ENCODE measurements at regions not wholly inside any gene's neighbourhood (a gene's known extent, or its start where the extent isn't known, plus 50 kb on each side); places are given as distances from the start of the nearest gene placed in this dataset.
"Not testable (repeated sequence)": the region's sequence is repeated elsewhere in the genome, so short reads cannot be mapped to it uniquely, and the experiment has no call there.

DNA sequence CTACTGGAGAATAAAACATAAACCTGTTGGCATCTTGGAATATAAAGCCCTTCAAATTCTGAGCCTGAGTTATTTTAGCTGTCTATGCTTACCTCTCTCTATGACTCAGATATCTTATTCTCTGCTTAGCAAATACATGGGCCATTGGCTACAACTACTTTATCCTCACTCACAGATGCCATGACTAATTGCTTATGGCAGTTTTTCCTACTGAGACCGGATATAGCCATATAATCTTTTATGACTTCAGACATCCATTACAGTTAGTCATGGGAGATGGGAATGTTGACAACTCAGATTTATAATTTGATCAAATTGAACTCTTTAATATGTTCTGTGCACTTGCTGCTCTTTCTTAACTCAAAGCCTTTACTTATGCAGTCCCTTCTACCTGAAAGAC lies 502.4 kb upstream of the ATP2B1 start:
- no peak for DNase-seq (ENCODE audit: low read depth in 2 of 2)

DNA sequence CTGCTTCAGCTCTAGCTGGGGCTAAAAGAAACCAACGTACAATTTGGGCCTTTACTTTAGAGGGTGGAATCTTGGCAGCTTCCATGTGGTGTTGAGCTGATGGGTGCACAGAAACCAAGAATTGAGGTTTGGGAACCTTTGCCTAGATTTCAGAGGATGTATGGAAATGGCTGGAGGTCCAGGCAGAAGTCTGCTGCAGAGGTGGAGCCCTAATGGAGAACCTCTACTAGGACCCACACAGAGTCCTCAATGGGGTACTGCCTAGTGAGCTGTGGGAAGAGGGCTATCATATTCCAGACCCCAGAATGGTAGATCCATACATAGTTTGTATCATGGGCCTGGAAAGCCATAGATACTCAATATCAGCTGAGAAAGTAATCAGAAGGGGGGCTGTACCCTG lies 500.4 kb upstream of the ATP2B1 start:
- DNase-seq (ENCODE audit: low read depth in 2 of 2), result no peak

DNA sequence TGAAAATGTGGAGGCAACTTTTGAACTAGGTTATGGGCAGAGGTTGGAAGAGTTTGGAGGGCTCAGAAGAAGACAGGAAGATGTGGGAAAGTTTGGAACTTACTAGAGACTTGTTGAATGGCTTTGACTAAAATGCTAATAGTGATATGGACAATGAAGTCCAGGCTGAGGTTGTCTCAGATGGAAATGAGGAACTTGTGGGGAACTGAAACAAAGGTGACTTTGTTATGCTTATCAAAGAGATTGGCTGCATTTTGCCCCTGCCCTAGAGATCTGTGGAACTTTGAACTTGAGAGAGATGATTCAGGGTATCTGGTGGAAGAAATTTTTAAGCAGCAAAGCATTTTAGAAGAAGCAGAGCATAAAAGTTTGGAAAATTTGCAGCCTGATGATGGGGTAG lies 499.7 kb upstream of the ATP2B1 start:
- DNase-seq (ENCODE audit: low read depth in 2 of 2), result not testable (repeated sequence)

DNA sequence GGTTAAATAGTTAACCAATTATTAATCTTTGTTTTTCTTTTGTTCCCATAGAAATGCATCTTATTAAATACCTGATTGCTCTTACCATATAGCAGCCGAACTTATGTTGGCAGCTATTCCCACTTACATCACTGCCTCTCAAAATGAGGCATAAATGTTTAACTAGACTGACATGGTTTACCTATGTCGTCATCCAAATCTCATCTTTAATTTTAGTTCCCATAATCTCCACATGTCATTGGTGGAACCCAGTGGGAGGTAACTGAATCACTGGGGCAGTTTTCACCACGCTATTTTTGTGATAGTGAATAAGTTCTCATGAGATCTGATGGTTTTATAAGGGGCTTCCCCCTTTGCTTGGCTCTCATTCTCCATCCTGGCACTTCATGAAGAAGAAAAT lies 499.2 kb upstream of the ATP2B1 start:
- DNase-seq (ENCODE audit: low read depth in 2 of 2), result no peak

DNA sequence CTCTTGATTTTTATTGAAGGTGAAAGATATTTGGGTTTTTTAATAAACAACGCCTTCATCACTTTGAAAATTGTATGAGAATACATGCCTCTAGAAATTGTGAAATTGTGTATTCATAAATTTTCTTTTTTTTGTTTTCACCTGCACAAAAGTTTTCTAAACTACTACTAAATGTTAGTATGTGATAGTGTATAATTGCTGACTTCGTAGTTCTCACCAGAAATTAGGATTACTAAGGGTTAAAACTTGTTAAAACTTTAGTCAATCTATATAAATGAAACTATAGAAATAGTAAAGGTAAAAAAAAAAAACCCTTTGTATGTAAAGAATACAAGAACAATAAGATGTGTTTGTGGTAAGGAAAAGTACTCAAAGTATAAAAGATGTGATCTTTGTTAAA lies 496.5 kb upstream of the ATP2B1 start:
- no peak for DNase-seq (ENCODE audit: low read depth in 2 of 2)

DNA sequence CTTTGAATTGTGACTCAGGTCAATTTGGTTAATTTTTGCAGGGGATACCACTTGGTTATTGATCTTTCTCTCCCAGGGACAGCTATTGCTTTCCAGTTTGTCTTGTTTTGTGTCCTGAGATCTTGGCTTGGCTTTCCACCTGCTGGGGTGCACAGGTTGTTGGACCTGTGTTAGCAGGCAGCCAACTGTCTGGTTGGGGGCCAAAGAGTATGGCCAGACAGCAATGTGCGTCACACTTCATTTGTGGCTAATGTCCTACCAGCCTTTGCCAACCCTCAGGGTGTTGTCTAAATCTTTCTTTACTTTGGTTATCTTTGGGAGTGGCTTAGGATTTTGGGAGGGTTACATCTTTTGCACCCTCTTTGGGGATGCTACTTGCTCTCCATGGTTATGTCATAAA lies 494.9 kb upstream of the ATP2B1 start:
- DNase-seq (ENCODE audit: low read depth in 2 of 2), result no peak

DNA sequence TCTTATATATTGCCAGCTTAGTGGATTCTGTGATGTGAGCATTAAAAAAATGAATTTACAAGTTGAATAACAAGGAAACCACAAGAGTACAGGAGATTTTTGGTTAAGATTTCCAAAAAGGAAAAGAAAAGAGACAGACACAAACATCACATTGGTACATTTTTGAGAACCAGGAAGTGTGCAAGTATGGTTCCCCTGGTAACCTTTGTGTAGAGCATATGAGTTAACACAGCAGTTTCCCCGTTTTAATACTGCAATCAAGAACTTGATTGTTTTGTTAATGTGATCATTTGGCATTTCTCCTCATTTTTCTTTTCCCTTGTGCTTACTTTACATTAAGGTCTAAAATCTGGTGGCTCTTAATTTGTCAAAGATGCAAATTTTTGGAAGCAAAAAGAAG lies 490.4 kb upstream of the ATP2B1 start:
- DNase-seq (ENCODE audit: low read depth in 2 of 2), result no peak

DNA sequence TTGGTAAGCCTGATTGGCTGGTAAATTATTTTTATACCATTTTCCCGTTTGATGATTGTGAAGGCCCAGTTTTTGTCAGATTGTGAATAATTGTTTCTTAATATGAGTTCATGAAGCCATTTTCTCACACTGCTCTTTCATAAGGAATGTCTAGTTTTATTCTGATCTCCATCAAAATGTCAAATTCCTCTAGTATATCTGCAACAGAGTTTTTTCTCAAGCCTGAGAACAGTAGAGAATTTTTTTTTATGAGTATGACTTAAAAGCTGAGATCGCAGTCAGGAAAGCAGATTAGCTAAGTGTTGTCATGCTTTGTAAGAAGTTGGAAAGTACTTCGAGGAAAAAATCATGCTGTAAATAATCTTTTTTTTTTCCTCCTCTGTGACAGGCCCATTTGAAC lies 484.9 kb upstream of the ATP2B1 start:
- DNase-seq (ENCODE audit: low read depth in 2 of 2), result no peak

DNA sequence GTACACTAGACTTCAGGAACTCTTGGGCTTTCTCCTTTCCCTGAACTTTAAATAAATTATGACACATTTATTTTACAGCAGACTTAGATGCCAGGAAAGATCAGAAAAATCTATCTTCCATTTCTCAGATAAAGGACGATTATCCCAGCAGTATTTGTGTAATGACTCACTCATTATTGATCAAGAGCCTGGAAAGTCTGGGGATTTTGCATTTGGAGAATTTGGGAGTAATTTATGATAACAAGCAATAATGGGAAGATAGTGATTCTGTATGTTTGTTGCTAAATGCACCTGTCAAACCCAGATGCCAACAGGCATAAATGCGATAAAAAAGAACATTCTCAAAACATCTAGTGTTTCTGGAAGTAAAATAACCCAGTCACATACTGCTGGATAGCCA lies 480.2 kb upstream of the ATP2B1 start:
- no peak for DNase-seq (ENCODE audit: low read depth in 2 of 2)

DNA sequence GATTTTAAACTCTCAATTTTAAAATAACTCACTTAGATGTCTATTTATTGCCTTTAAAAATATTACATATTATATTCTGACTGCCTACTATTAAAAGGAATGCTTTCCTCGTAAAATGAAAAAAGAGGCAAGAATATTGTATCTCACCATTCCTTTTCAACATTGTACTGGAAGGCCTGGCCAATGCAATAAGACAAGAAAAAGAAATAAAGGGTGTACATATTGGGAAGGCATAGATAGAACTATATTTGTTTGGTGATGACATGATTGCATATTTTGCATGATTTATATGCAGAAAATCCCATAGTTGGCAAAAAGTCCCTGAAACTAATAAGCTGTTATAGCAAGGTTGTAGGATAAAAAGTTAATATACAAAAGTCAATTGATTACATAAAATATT lies 474.6 kb upstream of the ATP2B1 start:
- DNase-seq (ENCODE audit: low read depth in 2 of 2), result no peak

DNA sequence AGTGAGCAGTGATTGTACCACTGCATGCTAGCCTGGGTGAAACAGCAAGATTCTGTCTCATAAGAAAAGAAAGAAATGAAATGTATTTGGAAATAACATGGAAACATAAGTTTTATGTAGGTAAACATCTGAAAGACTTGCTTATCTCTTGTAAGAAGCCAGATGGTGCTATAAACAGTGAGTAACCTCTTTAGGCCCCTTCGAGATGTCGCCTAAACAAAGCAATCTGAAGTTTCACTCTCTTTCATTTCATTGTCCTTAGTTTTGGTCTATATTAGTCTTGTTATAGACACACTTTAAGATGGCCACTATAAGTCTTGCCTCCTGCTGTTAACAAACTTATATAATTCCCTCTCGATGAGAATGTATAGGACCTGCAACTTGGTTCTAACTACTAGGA lies 472.6 kb upstream of the ATP2B1 start:
- DNase-seq (ENCODE audit: low read depth in 2 of 2), result no peak

DNA sequence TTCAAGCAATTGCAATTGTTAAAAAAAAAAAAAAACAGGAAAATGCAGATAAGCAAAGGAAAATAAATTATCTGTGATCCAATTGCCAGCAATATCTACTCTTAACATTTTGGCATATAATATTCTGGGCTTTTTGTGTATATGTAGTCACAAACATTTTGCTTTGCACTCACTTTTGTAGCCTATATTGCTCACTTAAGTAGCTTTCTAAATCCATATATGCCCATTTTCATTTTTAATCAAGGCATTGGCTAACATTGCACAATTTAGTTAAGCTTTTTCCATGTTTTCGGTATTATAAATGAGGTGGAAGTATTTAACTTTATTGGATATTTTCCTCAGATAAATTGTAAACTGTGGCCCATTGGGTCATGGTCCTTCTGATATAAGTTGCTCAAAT lies 466.3 kb upstream of the ATP2B1 start:
- no peak for DNase-seq (ENCODE audit: low read depth in 2 of 2)

DNA sequence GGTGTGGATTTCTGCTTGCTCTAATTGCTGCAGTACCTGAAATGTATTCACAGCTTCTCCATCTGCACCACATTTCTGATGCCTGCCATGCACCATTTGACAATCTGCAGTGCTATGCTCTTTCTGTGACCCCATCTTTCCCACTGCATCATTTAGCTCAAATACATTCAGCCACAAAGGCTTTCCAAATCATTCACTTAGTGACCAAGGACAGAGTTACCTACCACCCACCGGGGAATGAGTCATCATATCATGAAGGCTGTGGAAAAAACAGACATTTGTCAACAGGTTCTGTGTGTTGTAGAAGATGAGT lies 465.5 kb upstream of the ATP2B1 start:
- DNase-seq (ENCODE audit: low read depth in 2 of 2), result no peak

DNA sequence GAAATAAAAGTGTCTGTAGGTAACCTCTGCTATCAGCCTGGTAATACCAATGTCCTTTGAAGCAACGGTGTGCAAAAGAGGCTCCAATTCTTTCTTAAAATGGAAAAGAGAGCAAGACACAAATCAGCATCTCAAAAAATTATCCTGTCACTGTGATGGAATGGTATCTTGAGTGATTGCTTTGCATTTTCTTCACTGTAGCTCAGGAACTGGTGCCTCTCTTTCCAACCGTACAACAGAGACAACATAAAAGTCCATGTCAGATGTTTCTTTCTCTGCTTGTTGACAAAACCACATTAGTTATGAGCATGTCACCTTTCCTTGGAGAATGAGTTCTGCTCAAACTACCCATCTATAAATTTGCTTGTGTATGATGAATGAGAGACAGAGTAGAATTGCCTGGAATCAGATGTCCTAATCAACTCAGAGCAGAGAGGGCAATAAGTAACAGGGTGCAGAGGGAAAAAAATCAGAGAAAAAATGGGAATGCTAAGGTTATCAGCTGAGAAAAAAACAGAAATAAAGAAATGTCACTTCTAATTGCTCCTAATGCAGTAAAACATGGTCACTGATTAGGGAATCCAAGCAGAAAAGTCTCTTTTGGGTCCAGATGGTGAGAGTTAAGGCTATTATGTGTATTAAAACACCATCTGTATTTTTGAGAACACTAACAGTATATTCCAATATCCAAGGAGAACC lies 465.0 kb upstream of the ATP2B1 start:
- DNase-seq (ENCODE audit: low read depth in 2 of 2), result no peak

DNA sequence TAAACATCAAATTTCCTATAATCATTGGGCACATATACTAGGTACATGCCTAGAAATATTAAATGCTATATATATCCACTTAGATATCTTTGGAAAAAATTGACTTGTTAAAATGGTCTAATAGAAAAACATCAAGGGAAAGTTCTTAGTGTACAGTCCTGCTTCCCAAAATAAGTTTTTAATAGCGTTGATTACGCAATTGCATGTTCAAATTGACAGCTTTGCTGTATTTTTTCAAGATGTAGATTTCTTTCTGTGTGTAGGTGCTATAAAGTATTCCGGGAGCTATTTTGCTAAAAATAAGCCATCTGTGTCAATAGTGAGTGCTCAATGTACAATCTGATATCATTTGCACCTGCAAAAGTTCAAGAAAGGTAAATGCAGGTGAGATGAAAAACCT lies 463.9 kb upstream of the ATP2B1 start:
- no peak for DNase-seq (ENCODE audit: low read depth in 2 of 2)

DNA sequence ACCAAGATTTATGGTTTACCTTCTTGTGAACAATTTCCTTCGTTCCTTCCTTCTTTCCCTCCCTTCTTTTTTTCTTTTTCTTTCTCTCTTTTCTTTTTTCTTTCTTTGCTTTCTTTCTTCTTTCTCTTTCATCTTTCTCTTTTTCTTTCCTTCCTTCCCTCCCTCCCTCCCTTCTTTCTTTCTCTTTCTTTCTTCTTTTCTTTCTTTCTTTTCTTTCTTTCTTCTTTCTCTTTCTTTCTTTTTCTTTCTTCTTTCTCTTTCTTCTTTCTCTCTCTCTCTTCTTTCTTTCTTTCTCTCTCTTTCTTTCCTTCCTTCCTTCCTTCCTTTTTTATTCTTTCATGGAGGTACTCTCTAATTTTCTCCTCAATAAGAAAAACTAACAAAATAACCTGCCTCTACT lies 462.1 kb upstream of the ATP2B1 start:
- no peak for DNase-seq (ENCODE audit: low read depth in 2 of 2)

DNA sequence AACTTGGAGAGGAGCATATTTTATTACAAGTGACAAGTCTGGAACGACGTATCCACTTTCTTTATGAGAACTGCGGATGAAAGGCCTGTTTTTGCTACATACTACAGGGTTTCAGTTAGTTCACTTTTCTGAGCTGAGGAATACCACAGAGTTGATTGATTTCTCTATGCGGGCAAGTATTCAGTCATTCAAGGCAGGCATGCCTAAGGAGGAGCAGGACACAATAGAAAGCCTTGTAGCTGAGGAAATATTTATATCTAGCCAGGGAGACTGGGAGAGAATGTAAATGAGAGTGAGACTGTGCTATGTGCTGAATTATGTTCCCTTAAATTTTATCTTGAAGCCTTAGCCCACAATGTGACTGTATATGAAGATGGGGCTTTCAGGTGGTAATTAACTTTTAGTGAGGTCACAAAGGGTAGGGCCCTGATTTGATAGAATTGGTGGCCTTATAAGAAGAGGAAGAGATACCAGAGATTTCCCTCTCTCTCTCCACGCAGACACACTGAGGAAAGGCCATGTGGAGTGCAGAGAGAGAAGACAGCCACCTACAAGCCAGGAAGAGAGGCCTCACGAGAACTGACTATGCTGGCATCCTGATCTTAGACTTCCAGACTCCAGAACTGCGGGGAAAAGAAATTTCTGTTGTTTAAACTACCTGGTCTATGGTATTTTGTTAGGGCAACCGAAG lies 459.0 kb upstream of the ATP2B1 start:
- no peak for DNase-seq (ENCODE audit: low read depth in 2 of 2)

DNA sequence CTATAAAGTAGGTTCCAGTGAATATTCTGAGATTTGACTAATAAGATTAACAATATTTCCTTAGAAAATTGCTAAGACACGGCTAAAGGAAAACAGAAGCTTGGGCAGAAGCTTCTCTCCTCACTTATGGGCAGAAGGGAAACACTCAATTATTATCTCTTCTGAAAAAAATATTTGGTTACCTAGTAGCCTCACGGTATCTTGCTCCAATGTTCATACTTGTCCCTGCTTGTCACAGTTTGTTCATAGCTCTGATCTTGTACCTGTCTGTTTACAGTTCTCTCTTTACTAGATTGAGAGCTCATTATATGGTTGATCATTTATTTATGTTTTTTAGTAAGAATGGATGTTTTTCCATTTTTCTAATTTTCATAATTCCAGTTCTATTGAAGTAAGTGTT lies 458.0 kb upstream of the ATP2B1 start:
- no peak for DNase-seq (ENCODE audit: low read depth in 2 of 2)

DNA sequence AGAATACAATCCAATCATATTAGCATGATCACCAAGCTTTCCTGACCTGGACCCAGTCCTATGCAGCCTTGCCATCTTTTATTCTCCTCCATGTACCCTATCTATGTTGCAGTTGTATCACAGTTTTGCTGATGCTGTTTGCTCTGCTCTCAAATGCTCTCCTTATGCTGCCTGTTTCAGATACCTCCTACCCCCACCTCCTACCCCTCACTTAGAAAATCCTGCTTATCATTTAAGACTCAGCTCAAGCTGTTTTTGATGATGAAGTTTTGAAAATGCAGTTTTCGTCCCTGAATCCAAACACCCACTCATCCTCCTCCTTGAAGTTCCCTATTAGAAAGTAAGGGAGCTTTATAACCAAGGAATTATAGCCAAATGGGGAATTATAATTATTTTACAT lies 457.4 kb upstream of the ATP2B1 start:
- DNase-seq (ENCODE audit: low read depth in 2 of 2), result no peak

DNA sequence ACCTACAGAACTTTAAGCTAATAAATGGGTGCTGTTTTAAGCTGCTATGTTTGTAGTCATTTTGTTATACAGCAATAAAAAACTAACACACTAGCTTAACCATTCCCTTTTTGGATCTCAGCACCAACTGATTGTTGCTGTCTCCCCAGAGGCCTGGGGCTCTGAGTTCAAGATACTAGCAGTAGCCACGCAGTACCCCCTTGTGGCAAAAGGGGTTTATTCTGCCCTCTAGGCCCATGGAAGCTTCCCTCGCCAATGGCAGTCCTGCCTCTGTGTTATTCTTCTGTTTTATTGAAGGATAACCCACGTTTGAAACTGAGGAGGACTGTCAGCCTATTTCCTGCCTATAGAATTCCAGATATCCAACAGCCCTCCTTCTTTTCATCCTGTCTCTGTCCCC lies 455.3 kb upstream of the ATP2B1 start:
- no peak for DNase-seq (ENCODE audit: low read depth in 2 of 2)

DNA sequence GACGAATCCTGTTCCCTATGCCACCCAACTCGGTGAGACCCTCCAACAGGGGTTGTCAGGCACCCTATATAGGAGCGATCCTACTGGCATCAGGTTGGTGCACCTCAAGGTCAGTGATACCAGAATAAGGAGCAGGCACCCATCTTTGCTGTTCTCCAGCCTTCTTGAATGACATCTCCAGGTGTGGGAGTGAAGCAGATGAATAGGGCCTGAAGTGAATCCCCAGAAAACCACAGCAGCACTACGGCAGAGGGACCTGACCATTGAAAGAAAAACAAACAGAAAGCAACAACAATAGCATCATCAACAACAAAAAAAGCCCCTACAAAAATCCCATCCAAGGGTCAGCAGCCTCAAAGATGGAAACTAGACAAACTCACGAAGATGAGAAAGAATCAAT lies 445.2 kb upstream of the ATP2B1 start:
- no peak for DNase-seq (ENCODE audit: low read depth in 2 of 2)

DNA sequence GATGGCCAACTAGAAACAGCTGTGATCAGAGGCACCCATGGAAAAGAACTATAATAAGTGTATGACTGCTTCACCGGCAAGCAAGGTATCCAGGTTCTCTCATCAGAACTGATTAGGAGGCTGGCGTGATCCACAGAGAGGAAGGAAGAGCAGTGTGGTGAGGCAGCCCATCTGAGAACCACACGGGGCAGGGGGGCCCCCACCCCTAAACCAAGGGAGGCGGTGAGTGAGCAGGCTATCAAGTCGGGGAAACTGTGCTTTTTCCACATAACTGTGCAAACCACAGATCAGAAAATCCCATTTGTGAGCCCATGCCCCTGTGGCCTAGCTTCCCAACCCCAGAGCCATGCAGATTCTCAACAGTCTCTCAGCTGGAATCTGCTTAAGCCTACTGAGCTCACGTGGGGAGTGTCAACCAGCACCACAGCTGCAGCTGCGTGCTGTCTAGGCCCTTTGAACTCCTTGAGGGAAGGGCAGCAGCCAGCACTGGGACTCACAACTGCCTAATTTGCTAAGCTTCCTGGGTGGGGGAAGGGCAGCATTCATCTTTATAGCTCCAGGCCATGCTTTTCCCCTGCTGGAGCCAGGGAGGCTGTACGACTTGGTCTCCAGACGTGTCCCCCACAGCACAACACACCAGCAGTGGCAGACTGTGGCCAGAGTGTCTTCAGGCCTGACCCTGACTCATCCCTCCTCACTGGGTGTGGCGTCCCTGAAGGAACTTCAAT lies 444.4 kb upstream of the ATP2B1 start:
- no peak for DNase-seq (ENCODE audit: low read depth in 2 of 2)

DNA sequence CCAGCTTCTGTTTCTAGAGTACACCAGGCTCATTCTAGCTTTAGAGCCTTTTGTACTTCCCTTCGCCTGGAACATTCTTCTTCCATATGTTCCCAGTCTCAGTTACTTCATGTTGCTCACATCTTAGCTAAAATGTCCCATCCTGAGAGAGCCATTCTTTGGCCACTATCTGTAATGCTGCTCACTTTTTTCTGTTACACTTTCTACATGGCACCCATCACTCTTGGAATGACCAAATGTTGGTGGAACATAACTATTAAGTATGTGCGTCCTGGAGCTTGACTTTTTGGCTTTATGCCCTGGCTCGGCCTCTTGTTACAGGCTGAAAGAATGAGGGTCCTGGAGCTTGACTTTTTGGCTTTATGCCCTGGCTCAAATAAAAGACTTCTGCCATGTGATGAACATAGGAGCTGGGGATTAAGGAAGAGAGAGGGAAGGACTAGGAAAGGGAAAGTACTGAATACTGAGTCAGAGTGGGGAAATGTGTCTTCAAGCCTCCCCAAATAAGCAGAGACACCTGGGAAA lies 442.9 kb upstream of the ATP2B1 start:
- DNase-seq (ENCODE audit: low read depth in 2 of 2), result no peak

Data from stimulated activated CD8-positive, alpha-beta memory T cell treated with anti-CD3 and anti-CD28 coated beads, Interleukin-2, amount 100 ng/mL, for 1 hour (primary cell).